ENCODE measurements at regions not wholly inside any gene's neighbourhood (a gene's known extent, or its start where the extent isn't known, plus 50 kb on each side); places are given as distances from the start of the nearest gene placed in this dataset.
A peak's percentile ranks its signal among the peaks of the same experiment; 100 is the strongest.

- peak; percentile 78 to 83 for DNase-seq
Measured at GRCh38 chr13:26929971-26930730, 169.6 kb upstream of the GPR12 start.

- DNase-seq, result no peak
Measured at GRCh38 chr13:26927511-26927910, 166.9 kb upstream of the GPR12 start.

GRCh38 chr13:26926371-26926770 lies 165.8 kb upstream of the GPR12 start:
- no peak for DNase-seq

GRCh38 chr13:26923824-26924605 lies 163.4 kb upstream of the GPR12 start:
- DNase-seq, result no peak

GRCh38 chr13:26921918-26922317 lies 161.3 kb upstream of the GPR12 start:
- DNase-seq, result no peak

GRCh38 chr13:26920614-26921355 lies 160.2 kb upstream of the GPR12 start:
- no peak for DNase-seq

GRCh38 chr13:26919732-26920131 lies 159.1 kb upstream of the GPR12 start:
- DNase-seq, result no peak

- DNase-seq, result no peak
Measured at GRCh38 chr13:26919311-26919710, 158.7 kb upstream of the GPR12 start.

GRCh38 chr13:26914624-26915023 lies 154.0 kb upstream of the GPR12 start:
- DNase-seq, result no peak

- no peak for DNase-seq
Measured at GRCh38 chr13:26914148-26914547, 153.6 kb upstream of the GPR12 start.

GRCh38 chr13:26910754-26911465 lies 150.3 kb upstream of the GPR12 start:
- DNase-seq, result no peak

- DNase-seq, result no peak
Measured at GRCh38 chr13:26909477-26909876, 148.9 kb upstream of the GPR12 start.

- DNase-seq, result no peak
Measured at GRCh38 chr13:26908126-26908525, 147.5 kb upstream of the GPR12 start.

- DNase-seq, result no peak
Measured at GRCh38 chr13:26899202-26899601, 138.6 kb upstream of the GPR12 start.

- DNase-seq, result no peak
Measured at GRCh38 chr13:26897706-26898550, 137.3 kb upstream of the GPR12 start.

- DNase-seq, result no peak
Measured at GRCh38 chr13:26896986-26897668, 136.5 kb upstream of the GPR12 start.

- DNase-seq, result no peak
Measured at GRCh38 chr13:26895808-26896466, 135.4 kb upstream of the GPR12 start.

- DNase-seq, result no peak
Measured at GRCh38 chr13:26895081-26895807, 134.7 kb upstream of the GPR12 start.

GRCh38 chr13:26888632-26889031 lies 128.0 kb upstream of the GPR12 start:
- DNase-seq, result no peak

- no peak for DNase-seq
Measured at GRCh38 chr13:26887594-26887993, 127.0 kb upstream of the GPR12 start.
